ENCODE measurements at regions not wholly inside any gene's neighbourhood (a gene's known extent, or its start where the extent isn't known, plus 50 kb on each side); places are given as distances from the start of the nearest gene placed in this dataset.
A peak's percentile ranks its signal among the peaks of the same experiment; 100 is the strongest.

DNA sequence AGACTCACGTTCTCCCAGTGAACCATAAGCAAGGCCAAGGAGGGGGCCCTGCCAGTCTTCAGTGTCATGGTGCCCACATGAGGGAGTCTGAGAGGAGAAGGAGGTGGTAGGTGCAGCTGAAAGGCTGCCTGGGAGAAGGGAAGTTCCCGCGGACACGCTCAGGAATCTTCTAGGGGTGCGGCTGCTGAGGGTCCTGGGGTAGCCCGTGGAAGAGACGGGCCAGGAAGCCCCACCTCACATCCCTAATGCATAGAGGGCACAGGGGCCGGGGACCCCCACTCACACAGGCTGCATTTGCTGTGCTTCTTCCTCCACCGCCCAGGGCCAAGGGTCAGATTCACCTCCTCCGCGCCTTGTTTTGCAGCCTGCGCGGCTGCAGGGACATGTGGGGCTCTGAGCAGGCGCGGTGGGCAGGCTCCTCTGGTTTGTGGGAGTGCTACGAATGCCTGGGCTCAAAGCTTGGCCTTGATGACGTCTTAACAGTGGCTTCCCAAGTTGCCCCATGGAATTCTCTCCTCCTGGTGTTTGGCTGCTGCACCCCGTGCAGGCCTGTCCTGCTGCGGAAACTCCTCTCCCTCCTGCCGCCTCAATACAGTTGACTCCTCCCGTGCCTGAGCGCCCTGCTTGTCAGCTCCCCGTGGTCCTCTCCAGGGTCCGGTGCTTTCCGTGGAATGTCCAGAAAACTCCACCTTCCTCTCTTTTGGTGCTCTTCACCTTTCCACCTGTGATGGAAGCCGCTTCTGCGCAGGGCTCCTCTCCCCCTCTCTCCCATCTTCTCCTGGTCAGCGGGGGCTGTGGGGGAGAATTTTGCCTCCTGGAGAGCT, 95.7 kb downstream of the VAPA start:
- Mint-ChIP-seq H3K27ac (peak overlapping the region; percentile 69), H3K9me3 (no peaks in the 10 kb centered on the region), H3K4me3 (no peak overlapping the region), H3K27me3 (peaks cover 6% of the 10 kb centered on the region), H3K36me3 (ENCODE audit: low read depth) (no peaks in the 10 kb centered on the region), H3K4me1 (ENCODE audit: low read depth) (peaks cover 27% of the 10 kb centered on the region)
- intact Hi-C loops (cut with micrococcal nuclease), result no loop called here

DNA sequence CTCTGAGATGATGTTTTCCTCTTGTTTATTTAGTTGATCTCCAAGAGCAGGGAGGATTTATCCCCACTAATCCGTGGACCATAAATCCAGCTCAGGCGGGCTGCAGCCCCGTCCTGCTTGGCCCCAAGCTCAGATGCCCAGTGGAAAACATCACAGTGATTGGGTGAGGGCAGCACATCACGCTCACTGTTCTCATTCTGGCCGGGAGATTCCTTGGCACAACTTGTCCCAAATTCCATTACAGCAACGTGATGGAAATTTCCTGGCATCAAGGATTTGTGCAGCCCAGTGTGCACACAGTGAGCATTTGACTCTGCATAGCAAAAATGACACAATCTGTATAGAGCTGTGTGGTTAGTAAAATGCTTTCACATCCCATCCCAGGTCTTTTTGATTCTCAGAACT, 96.8 kb downstream of the VAPA start:
- intact Hi-C loops (cut with micrococcal nuclease), result no loop called here

DNA sequence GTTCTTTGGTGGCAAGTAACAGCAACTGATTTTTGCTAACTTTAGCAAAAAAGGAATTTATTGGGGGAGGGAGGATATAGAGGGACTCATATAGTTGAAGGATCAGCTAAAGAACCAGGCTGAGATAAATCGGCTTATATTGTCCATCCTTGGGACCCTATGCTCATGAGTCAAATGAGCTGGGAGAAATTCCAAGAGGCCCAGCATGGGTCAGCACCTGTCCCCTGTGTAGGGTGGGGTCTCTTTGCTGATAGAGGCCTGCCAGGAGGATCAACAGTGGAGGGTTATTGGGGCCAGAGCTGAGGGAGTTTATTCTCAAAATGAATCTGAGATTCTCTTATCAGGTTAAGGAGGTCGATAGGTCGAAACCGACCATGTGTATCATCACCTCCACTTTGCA, 97.2 kb downstream of the VAPA start:
- Mint-ChIP-seq H3K27ac (no peak overlapping the region), H3K4me3 (no peak overlapping the region), H3K4me1 (ENCODE audit: low read depth) (peaks cover 29% of the 10 kb centered on the region), H3K9me3 (no peaks in the 10 kb centered on the region), H3K27me3 (peaks cover 6% of the 10 kb centered on the region), H3K36me3 (ENCODE audit: low read depth) (no peaks in the 10 kb centered on the region)
- intact Hi-C loops (cut with micrococcal nuclease), result no loop called here

More for the DNA sequence above, 96.8 kb downstream of the VAPA start:
- no peaks in the 10 kb centered on the region for H3K36me3 Mint-ChIP-seq (ENCODE audit: low read depth)
- H3K27ac Mint-ChIP-seq, result no peak overlapping the region
- no peaks in the 10 kb centered on the region for H3K9me3 Mint-ChIP-seq
- peaks cover 29% of the 10 kb centered on the region for H3K4me1 Mint-ChIP-seq (ENCODE audit: low read depth)
- H3K27me3 Mint-ChIP-seq, result peaks cover 6% of the 10 kb centered on the region
- H3K4me3 Mint-ChIP-seq, result no peak overlapping the region

DNA sequence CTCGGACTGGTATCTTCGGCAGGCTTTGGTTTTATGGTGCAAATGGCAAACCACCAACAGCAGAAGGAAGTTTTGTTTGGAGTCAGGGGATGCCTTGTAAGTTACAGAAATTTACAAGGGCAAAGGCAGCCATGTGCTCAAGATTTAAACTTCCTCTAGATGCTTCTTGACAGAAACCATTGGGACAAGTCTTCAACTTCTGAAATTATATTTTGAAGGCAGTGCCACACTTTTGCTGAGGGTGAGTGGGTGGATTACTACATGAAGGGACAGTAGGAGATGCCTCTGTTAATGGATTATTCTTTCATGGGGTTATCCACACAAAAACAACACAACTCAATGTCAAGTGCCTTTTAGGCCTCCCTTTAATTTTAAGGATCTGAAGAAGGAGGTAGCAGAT, 97.9 kb downstream of the VAPA start:
- Mint-ChIP-seq H3K9me3 (no peaks in the 10 kb centered on the region), H3K4me3 (no peak overlapping the region), H3K36me3 (ENCODE audit: low read depth) (no peaks in the 10 kb centered on the region), H3K4me1 (ENCODE audit: low read depth) (peaks cover 29% of the 10 kb centered on the region), H3K27me3 (peaks cover 6% of the 10 kb centered on the region), H3K27ac (no peak overlapping the region)
- intact Hi-C loops (cut with micrococcal nuclease), result no loop called here

DNA sequence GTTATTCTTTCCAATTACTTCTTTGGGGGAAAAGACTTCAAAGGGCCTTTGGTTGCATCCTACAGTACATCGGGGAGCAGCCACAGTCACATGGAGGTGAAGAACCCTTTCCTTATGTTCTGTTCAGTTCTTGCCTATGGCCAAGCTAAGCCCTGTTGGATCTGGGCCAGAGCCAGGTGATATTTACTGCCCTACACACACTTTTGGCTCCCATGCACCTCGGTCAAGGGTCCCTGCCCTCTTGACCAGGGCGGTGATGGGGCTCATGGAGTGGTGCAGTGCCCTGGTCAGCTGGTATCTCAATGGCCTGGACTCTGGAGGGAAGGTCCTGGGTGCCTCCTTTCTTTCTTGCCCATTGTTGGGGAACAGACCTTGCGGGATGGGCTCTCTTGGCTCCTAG, 98.7 kb downstream of the VAPA start:
- no peaks in the 10 kb centered on the region for H3K36me3 Mint-ChIP-seq (ENCODE audit: low read depth)
- peaks cover 6% of the 10 kb centered on the region for H3K27me3 Mint-ChIP-seq
- peaks cover 33% of the 10 kb centered on the region for H3K4me1 Mint-ChIP-seq (ENCODE audit: low read depth)
- H3K4me3 Mint-ChIP-seq, result no peak overlapping the region
- H3K9me3 Mint-ChIP-seq, result no peaks in the 10 kb centered on the region
- H3K27ac Mint-ChIP-seq, result no peak overlapping the region
- intact Hi-C loops (cut with micrococcal nuclease), result no loop called here

DNA sequence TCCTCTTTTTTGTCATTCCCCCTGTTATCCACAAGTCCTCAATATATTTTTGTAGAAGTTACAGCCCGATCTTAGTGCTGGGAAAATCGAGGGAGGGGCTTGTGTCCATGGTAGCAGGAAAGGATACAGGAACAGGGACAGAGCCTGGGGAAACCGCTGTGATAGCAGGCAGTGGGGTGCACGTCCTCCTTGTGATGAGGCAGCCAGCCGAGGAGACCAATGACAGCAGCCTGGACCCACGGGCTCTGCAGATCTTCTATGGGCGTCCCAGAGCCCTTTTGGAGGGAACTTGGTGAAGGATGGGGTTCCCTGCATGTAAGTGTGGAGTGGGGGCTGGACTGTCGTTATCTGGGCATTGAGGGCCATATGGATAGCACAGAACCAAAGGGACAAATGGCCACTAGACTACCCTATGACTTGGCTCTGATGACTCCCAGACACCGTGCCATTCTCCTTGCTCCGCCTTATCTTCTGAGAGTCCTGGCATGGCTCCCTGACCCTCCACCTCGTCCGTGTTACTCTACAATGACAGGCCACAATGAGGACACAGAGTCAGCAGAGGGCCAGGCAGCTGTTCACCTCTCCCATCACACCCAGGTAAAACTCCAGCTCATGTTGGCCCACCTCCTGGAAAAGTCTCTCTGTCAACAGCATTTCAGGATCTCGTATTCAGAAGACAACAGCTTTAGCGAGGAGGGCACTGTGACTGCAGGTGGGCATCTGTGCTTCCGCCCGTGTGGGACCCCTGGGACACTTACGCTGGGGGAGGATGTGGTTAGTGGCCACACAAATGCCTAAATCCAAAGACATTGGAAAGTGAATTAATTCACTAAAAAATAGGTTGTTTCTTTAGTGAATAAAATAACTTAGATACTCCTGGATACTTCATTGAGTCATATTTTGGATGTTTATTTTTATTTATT, 100.1 kb downstream of the VAPA start:
- Mint-ChIP-seq H3K36me3 (ENCODE audit: low read depth) (no peaks in the 10 kb centered on the region), H3K27ac (no peak overlapping the region), H3K9me3 (no peaks in the 10 kb centered on the region), H3K27me3 (peaks cover 6% of the 10 kb centered on the region), H3K4me3 (no peak overlapping the region), H3K4me1 (ENCODE audit: low read depth) (peaks cover 41% of the 10 kb centered on the region)
- intact Hi-C loops (cut with micrococcal nuclease), result no loop called here

DNA sequence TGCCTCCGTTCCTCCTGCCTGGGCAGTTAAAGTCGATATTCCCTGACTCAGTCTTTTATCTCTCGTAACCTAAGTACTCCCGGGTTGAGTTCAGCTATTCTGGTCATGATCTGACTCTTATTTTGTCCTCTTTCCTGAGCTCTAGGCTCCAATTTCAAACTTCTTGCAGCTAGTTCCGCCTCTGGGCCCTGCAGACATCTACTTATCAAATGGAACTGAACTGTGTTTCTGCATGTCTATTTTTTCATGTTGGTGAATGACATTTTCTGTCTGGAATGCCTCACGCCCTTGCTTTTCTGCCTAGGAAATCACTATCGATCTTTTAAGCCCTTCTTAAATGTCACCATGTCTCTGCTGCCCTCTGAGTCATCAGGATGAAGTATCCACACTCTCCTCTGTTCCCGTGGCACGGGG, 101.5 kb downstream of the VAPA start:
- intact Hi-C loops (cut with micrococcal nuclease), result no loop called here
- Mint-ChIP-seq H3K9me3 (no peaks in the 10 kb centered on the region), H3K4me1 (ENCODE audit: low read depth) (peaks cover 53% of the 10 kb centered on the region), H3K36me3 (ENCODE audit: low read depth) (no peaks in the 10 kb centered on the region), H3K4me3 (no peak overlapping the region), H3K27ac (peak overlapping the region; percentile 39), H3K27me3 (no peaks in the 10 kb centered on the region)

DNA sequence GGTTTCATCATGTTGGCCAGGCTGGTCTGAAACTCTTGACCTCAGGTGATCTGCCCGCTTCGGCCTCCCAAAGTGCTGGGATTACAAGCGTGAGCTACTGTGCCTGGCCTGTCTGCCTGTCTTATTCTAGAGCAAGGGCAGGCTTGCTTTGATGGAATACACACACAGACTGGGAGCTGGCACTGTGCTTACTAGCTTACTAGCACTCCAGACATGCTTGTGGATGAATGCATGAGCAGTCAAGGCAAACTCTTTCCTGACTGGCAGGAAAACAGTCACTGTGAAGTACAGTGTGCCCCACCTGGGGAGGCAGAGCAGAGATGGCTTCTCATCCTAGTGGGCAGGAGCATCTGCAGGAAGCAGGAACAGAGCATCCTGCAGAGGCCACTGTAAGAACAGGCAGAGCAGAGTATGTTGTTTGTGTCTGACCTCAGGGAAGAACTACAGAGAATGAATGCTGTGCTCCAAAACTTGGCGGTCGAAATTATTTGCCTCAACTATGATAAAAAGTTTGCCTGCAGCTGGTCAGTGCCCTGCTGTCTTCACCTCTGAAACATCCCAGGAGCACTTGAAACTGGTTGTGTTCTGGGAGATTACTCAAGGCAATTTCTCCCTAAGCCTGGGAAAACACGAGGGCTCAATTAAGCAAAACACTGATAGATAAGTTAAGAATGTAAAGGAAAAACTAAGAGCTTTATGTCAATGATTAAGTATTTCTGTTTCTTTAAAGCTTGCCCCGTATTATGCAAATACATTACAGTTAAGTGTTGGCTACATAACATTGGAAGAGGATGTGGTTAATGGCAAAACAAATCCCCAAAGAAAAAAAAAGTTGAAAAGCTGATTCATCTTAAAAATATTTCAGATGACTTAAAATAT, 102.4 kb downstream of the VAPA start:
- Mint-ChIP-seq H3K4me1 (ENCODE audit: low read depth) (peaks cover 60% of the 10 kb centered on the region), H3K36me3 (ENCODE audit: low read depth) (no peaks in the 10 kb centered on the region), H3K4me3 (no peak overlapping the region), H3K9me3 (no peaks in the 10 kb centered on the region), H3K27me3 (no peaks in the 10 kb centered on the region), H3K27ac (peak overlapping the region; percentile 48)
- intact Hi-C loops (cut with micrococcal nuclease), result no loop called here

DNA sequence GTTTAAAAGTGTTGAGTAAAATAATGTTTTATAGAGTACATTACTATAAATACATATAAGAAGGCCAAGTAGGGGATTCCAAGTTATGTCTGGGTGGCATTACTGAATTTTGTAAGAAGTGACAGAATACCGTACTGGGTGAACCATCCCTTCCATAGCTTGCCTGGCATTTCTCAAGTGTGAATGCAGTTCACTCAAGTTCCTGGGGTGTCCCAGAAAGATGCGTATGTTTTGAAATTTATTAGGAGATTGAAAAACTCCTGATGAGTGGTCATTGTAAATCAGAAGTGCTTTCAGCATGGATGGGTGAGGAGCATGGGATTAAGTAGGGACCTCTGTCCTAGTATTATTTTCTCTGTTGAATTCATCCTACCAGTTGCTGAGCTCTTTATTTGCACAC, 103.2 kb downstream of the VAPA start:
- Mint-ChIP-seq H3K36me3 (ENCODE audit: low read depth) (no peaks in the 10 kb centered on the region), H3K9me3 (no peaks in the 10 kb centered on the region), H3K4me3 (no peak overlapping the region), H3K4me1 (ENCODE audit: low read depth) (peaks cover 56% of the 10 kb centered on the region), H3K27me3 (no peaks in the 10 kb centered on the region), H3K27ac (peak overlapping the region; percentile 48)
- intact Hi-C loops (cut with micrococcal nuclease), result no loop called here

DNA sequence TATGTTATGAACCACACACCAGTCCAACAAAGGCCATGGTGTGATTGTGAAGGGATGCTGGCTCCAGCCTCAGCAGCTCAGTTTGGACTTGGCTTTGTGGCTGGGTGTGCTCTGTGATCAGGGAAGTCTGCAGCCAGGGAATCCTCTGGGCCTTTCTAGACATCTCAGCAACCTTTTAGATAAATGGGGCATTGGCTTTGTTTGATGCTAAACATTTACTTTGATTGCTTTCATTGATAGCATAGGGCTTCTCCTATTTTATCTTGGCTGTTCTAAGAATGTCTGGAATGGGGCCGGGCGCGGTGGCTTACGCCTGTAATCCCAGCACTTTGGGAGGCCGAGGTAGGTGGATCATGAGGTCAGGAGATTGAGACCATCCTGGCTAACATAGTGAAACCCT, 104.5 kb downstream of the VAPA start:
- Mint-ChIP-seq H3K27ac (no peak overlapping the region), H3K4me1 (ENCODE audit: low read depth) (peaks cover 62% of the 10 kb centered on the region), H3K36me3 (ENCODE audit: low read depth) (no peaks in the 10 kb centered on the region), H3K4me3 (no peak overlapping the region), H3K9me3 (no peaks in the 10 kb centered on the region), H3K27me3 (no peaks in the 10 kb centered on the region)
- intact Hi-C loops (cut with micrococcal nuclease), result no loop called here

DNA sequence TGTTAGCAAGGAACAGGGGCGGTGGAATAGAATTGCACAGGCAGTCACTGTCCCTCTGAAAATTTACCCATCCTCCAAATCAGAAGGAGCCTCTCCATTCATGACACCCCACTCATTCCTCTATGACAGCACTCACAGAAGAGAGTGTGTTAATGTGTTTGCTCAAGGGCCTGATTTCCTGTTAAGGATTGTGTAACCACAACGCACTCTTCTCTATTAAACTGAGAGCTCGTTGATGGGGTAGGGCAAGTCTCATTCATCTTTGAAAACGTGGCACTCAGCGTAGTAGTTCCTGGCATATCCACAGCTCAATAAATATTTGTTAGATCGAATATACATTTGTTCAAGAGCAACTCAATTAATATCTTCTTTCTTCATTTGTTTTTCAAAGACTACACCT, 106.4 kb downstream of the VAPA start:
- intact Hi-C loops (cut with micrococcal nuclease), result no loop called here
- Mint-ChIP-seq H3K27me3 (no peaks in the 10 kb centered on the region), H3K27ac (no peak overlapping the region), H3K36me3 (ENCODE audit: low read depth) (no peaks in the 10 kb centered on the region), H3K4me1 (ENCODE audit: low read depth) (peaks cover 71% of the 10 kb centered on the region), H3K4me3 (no peak overlapping the region), H3K9me3 (no peaks in the 10 kb centered on the region)

DNA sequence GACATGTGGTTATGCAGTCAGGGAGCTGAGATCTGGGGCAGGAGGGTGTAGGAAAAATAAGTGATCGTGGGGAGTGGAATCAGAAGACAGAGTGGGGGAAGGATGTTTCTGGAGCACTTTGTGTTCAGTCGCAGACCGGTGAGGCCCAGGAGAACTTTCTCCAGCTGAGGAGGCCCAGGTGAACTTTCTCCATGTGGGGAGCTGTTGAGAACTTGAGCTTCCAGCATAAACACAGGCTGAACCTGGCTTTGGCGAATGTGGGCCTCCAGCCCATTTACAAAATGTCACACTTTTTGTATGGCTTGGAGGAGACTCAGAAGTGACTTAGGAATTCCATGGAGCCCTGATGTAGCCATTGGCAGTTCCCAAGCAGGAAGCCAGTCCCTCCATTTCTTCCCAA, 108.5 kb downstream of the VAPA start:
- H3K4me3 Mint-ChIP-seq, result no peak overlapping the region
- H3K4me1 Mint-ChIP-seq (ENCODE audit: low read depth), result peaks cover 58% of the 10 kb centered on the region
- H3K27me3 Mint-ChIP-seq, result no peaks in the 10 kb centered on the region
- H3K27ac Mint-ChIP-seq, result no peak overlapping the region
- no peaks in the 10 kb centered on the region for H3K36me3 Mint-ChIP-seq (ENCODE audit: low read depth)
- intact Hi-C loops (cut with micrococcal nuclease), result no loop called here
- H3K9me3 Mint-ChIP-seq, result no peaks in the 10 kb centered on the region

DNA sequence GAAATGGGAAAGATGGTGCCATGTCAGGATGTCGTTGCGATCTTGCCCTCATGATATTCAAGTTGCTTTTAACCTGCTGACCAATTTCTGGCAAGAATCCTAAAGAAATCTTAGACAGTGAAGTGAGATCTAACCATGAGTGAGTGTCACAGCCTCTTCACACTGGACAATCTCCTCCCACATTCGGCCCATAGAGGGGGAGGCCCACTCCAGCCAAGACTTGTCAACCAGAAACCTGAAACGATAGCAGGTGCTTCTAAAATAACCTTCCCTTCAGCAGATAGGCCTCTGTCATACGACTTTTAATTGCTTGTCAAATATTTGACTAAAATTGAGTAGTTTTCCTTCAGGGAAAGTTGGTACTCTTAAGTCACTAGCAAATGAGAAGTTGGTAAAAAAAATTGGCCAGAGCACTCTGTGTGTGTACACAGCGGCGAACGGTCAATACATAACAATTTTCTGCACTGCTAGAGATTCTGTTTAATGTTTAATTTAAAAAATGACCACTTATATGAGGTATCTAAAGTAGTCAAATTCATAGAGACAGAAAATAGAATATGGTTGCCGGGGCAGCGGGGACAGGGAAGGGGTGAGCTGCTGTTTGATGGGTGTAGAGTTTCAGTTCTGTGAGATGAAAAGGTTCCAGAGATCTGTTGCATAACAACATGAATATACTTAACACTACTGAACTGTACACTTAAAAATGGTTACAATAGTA, 110.2 kb downstream of the VAPA start:
- intact Hi-C loops (cut with micrococcal nuclease), result no loop called here
- Mint-ChIP-seq H3K36me3 (ENCODE audit: low read depth) (no peaks in the 10 kb centered on the region), H3K4me3 (no peak overlapping the region), H3K4me1 (ENCODE audit: low read depth) (peaks cover 49% of the 10 kb centered on the region), H3K9me3 (no peaks in the 10 kb centered on the region), H3K27ac (no peak overlapping the region), H3K27me3 (no peaks in the 10 kb centered on the region)
